ENCODE measurements at regions not wholly inside any gene's neighbourhood (a gene's known extent, or its start where the extent isn't known, plus 50 kb on each side); places are given as distances from the start of the nearest gene placed in this dataset.

- Histone ChIP-seq H3K4me1 (ENCODE audit: insufficient read depth, low read length, poor library complexity, severe bottlenecking) (no peaks in the 10 kb centered on the region), H3K27me3 (replicated peaks; ENCODE audit: insufficient read depth, low read depth, low read length, poor library complexity) (no peaks in the 10 kb centered on the region), H3K36me3 (ENCODE audit: insufficient read depth, low read length, poor library complexity, severe bottlenecking) (no peaks in the 10 kb centered on the region), H3K27ac (ENCODE audit: low read depth, low read length, poor library complexity, severe bottlenecking) (no peak overlapping the region), H3K4me3 (ENCODE audit: low read depth, low read length, poor library complexity, severe bottlenecking) (no peak overlapping the region), H3K9me3 (ENCODE audit: low read depth, low read length, poor library complexity, severe bottlenecking) (no peaks in the 10 kb centered on the region)
- TF ChIP-seq CTCF (conservative IDR thresholded peaks at IDR 0.05; ENCODE audit: low read depth, low read length) (no peak), EZH2 (IDR thresholded peaks at IDR 0.05; ENCODE audit: borderline replicate concordance, low read depth, low read length, poor library complexity, severe bottlenecking) (no peak)
- BruUV-seq (replicated peaks) = no TSS peak
- intact Hi-C loops (cut with micrococcal nuclease; ENCODE audit: unreplicated experiment) = no loop called here
- ChIA-PET POLR2A (ENCODE audit: low non-redundant PET) (no interaction called here), CTCF (no interaction called here)
- DNase-seq (ENCODE audit: low spot score) = no peak
These were observed 1250.4 kb downstream of the PCDH18 start for GRCh38 chr4:136281889-136282288.

- no TSS peak for BruUV-seq (replicated peaks)
- CTCF ChIA-PET = no interaction called here
- DNase-seq (ENCODE audit: low spot score) = no peak
- H3K36me3 ChIP-seq (ENCODE audit: insufficient read depth, low read length, poor library complexity, severe bottlenecking) = no peaks in the 10 kb centered on the region
- H3K27ac ChIP-seq (ENCODE audit: low read depth, low read length, poor library complexity, severe bottlenecking) = no peak overlapping the region
- TF ChIP-seq EZH2 (IDR thresholded peaks at IDR 0.05; ENCODE audit: borderline replicate concordance, low read depth, low read length, poor library complexity, severe bottlenecking) (no peak), CTCF (conservative IDR thresholded peaks at IDR 0.05; ENCODE audit: low read depth, low read length) (no peak)
- intact Hi-C loops (cut with micrococcal nuclease; ENCODE audit: unreplicated experiment) = no loop called here
- H3K27me3 ChIP-seq (replicated peaks; ENCODE audit: insufficient read depth, low read depth, low read length, poor library complexity) = no peaks in the 10 kb centered on the region
- H3K4me3 ChIP-seq (ENCODE audit: low read depth, low read length, poor library complexity, severe bottlenecking) = no peak overlapping the region
- no peaks in the 10 kb centered on the region for H3K4me1 ChIP-seq (ENCODE audit: insufficient read depth, low read length, poor library complexity, severe bottlenecking)
- no peaks in the 10 kb centered on the region for H3K9me3 ChIP-seq (ENCODE audit: low read depth, low read length, poor library complexity, severe bottlenecking)
- POLR2A ChIA-PET (ENCODE audit: low non-redundant PET) = no interaction called here
These were observed 1251.0 kb downstream of the PCDH18 start for GRCh38 chr4:136281307-136281706.

- intact Hi-C loops (cut with micrococcal nuclease; ENCODE audit: unreplicated experiment) = no loop called here
- POLR2A ChIA-PET (ENCODE audit: low non-redundant PET) = no interaction called here
- Histone ChIP-seq H3K27me3 (replicated peaks; ENCODE audit: insufficient read depth, low read depth, low read length, poor library complexity) (no peaks in the 10 kb centered on the region), H3K27ac (ENCODE audit: low read depth, low read length, poor library complexity, severe bottlenecking) (no peak overlapping the region), H3K9me3 (ENCODE audit: low read depth, low read length, poor library complexity, severe bottlenecking) (no peaks in the 10 kb centered on the region), H3K4me1 (ENCODE audit: insufficient read depth, low read length, poor library complexity, severe bottlenecking) (no peaks in the 10 kb centered on the region), H3K36me3 (ENCODE audit: insufficient read depth, low read length, poor library complexity, severe bottlenecking) (no peaks in the 10 kb centered on the region), H3K4me3 (ENCODE audit: low read depth, low read length, poor library complexity, severe bottlenecking) (no peak overlapping the region)
- no peak for TF ChIP-seq CTCF (conservative IDR thresholded peaks at IDR 0.05; ENCODE audit: low read depth, low read length)
- TF ChIP-seq EZH2 (IDR thresholded peaks at IDR 0.05; ENCODE audit: borderline replicate concordance, low read depth, low read length, poor library complexity, severe bottlenecking) = no peak
- no peak for DNase-seq (ENCODE audit: low spot score)
- CTCF ChIA-PET = no interaction called here
- BruUV-seq (replicated peaks) = no TSS peak
These were observed 1254.6 kb downstream of the PCDH18 start for GRCh38 chr4:136277741-136278140.

Data from A673 (cell line).